PC-9 (cell line): ENCODE measurements at regions not wholly inside any gene's neighbourhood (a gene's known extent, or its start where the extent isn't known, plus 50 kb on each side); places are given as distances from the start of the nearest gene placed in this dataset.

Source experiments
- CTCF ChIP-seq: fragments of 200-600 bp; sonication (generic); conservative IDR thresholded peaks from 2 replicates; pipeline ENCODE4 v1.6.1; 2017; ENCODE audit warnings: mixed run types, antibody characterized with exemption, mild to moderate bottlenecking, moderate library complexity
- EZH2 ChIP-seq: fragments of 200-600 bp; sonication (generic); IDR thresholded peaks from 2 replicates; pipeline ENCODE4 v1.8.0; 2017; ENCODE audit warnings: antibody characterized with exemption, low read depth

- TF ChIP-seq EZH2 (no peak), CTCF (no peak)
These were observed 606.9 kb downstream of the MCTP2 start for GRCh38 chr15:94838281-94838680.
